ENCODE measurements at regions not wholly inside any gene's neighbourhood (a gene's known extent, or its start where the extent isn't known, plus 50 kb on each side); places are given as distances from the start of the nearest gene placed in this dataset.

DNA sequence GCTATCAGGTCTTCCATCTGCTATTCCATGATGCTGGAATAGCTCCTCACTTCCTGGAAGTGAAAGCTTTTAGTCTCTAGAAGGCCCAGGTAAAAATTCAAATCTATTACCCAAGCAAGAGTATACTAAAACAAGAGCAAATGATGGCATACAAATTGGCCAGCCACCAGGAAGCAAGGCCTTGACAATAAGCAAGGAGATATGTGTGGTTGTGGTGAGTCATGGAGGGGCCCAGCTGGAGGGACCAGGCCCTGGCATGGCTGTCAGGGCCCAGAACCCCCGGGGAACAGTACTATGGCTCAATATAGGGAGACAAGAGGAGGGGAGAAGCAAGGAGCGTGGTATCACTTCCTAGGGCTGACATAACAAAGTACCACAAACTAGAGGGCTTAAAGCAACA lies 358.7 kb downstream of the RRAGC start:
- TF ChIP-seq FOS (IDR thresholded peaks at IDR 0.05; ENCODE audit: borderline replicate concordance, insufficient read depth, low read length): no peak
- TF ChIP-seq POLR2AphosphoS5 (IDR thresholded peaks at IDR 0.05; ENCODE audit: insufficient read depth, low read depth, low read length): no peak
- TF ChIP-seq, protein P1, sequence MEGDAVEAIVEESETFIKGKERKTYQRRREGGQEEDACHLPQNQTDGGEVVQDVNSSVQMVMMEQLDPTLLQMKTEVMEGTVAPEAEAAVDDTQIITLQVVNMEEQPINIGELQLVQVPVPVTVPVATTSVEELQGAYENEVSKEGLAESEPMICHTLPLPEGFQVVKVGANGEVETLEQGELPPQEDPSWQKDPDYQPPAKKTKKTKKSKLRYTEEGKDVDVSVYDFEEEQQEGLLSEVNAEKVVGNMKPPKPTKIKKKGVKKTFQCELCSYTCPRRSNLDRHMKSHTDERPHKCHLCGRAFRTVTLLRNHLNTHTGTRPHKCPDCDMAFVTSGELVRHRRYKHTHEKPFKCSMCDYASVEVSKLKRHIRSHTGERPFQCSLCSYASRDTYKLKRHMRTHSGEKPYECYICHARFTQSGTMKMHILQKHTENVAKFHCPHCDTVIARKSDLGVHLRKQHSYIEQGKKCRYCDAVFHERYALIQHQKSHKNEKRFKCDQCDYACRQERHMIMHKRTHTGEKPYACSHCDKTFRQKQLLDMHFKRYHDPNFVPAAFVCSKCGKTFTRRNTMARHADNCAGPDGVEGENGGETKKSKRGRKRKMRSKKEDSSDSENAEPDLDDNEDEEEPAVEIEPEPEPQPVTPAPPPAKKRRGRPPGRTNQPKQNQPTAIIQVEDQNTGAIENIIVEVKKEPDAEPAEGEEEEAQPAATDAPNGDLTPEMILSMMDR (IDR thresholded peaks at IDR 0.05; ENCODE audit: extremely low read depth in 1 of 2, insufficient read depth in 1 of 2, low read depth in 1 of 2, low read length in 2 of 2): no peak
